Activated CD8-positive, alpha-beta memory T cell treated with anti-CD3 and anti-CD28 coated beads for 48 hours (primary cell): ENCODE measurements at regions not wholly inside any gene's neighbourhood (a gene's known extent, or its start where the extent isn't known, plus 50 kb on each side); places are given as distances from the start of the nearest gene placed in this dataset.
"Not testable (repeated sequence)": the region's sequence is repeated elsewhere in the genome, so short reads cannot be mapped to it uniquely, and the experiment has no call there.

Experiments
- DNase-seq, 3 experiments: peaks; one replicate each; pipeline ENCODE4 v3.0.0-alpha.2; 2020; ENCODE audit warnings: low read depth in 2 of 3, low spot score in 2 of 3

GRCh38 chr16:88145824-88146405 is 194.7 kb downstream of the BANP start:
- not testable (repeated sequence) for DNase-seq

GRCh38 chr16:88148078-88148477 is 196.8 kb downstream of the BANP start:
- DNase-seq: not testable (repeated sequence)

GRCh38 chr16:88148682-88149081 is 197.4 kb downstream of the BANP start:
- not testable (repeated sequence) for DNase-seq

- DNase-seq: not testable (repeated sequence)
Observed at GRCh38 chr16:88149158-88149603, 197.9 kb downstream of the BANP start.

GRCh38 chr16:88149663-88150062 is 198.4 kb downstream of the BANP start:
- not testable (repeated sequence) for DNase-seq

- not testable (repeated sequence) for DNase-seq
Observed at GRCh38 chr16:88150456-88151128, 199.4 kb downstream of the BANP start.

- DNase-seq: not testable (repeated sequence)
Observed at GRCh38 chr16:88151129-88151499, 199.9 kb downstream of the BANP start.

- DNase-seq: not testable (repeated sequence)
Observed at GRCh38 chr16:88151859-88152843, 200.9 kb downstream of the BANP start.

- not testable (repeated sequence) for DNase-seq
Observed at GRCh38 chr16:88152879-88153278, 201.6 kb downstream of the BANP start.

GRCh38 chr16:88153516-88153915 is 202.3 kb downstream of the BANP start:
- not testable (repeated sequence) for DNase-seq

GRCh38 chr16:88154886-88155285 is 203.7 kb downstream of the BANP start:
- not testable (repeated sequence) for DNase-seq

GRCh38 chr16:88155681-88156080 is 204.4 kb downstream of the BANP start:
- not testable (repeated sequence) for DNase-seq

GRCh38 chr16:88156640-88157283 is 205.5 kb downstream of the BANP start:
- DNase-seq: not testable (repeated sequence)

GRCh38 chr16:88157686-88158085 is 206.5 kb downstream of the BANP start:
- DNase-seq: not testable (repeated sequence)

GRCh38 chr16:88158256-88159045 is 207.2 kb downstream of the BANP start:
- DNase-seq: not testable (repeated sequence)

GRCh38 chr16:88159046-88159896 is 208.0 kb downstream of the BANP start:
- not testable (repeated sequence) for DNase-seq

- DNase-seq: not testable (repeated sequence)
Observed at GRCh38 chr16:88159897-88160335, 208.7 kb downstream of the BANP start.

- not testable (repeated sequence) for DNase-seq
Observed at GRCh38 chr16:88161191-88161590, 210.0 kb downstream of the BANP start.

GRCh38 chr16:88161623-88162275 is 210.5 kb downstream of the BANP start:
- DNase-seq: not testable (repeated sequence)
